ENCODE measurements at regions not wholly inside any gene's neighbourhood (a gene's known extent, or its start where the extent isn't known, plus 50 kb on each side); places are given as distances from the start of the nearest gene placed in this dataset.

GRCh38 chr1:194698908-194699318 is 1512.5 kb upstream of the B3GALT2 start (continued):
- peak; percentile 70 for TF ChIP-seq TFAP4 (CRISPR knock-in tag; IDR thresholded peaks at IDR 0.05; ENCODE audit: borderline replicate concordance)
- TF ChIP-seq ZNF586 (CRISPR knock-in tag; conservative IDR thresholded peaks at IDR 0.05): no peak
- TF ChIP-seq ZBTB1 (CRISPR knock-in tag; IDR thresholded peaks at IDR 0.05; ENCODE audit: borderline replicate concordance, low read depth): no peak
- TF ChIP-seq TBP (optimal IDR thresholded peaks at IDR 0.05; ENCODE audit: low read depth, low read length): peak; percentile 27
- TF ChIP-seq CHAMP1 (IDR thresholded peaks at IDR 0.05): peak; percentile 36; the same call in 1 of the 2 replicates
- peak; percentile 76 for TF ChIP-seq GATA2 (CRISPR knock-in tag; IDR thresholded peaks at IDR 0.05)
- TF ChIP-seq EWSR1 (IDR thresholded peaks at IDR 0.05; ENCODE audit: borderline replicate concordance, low read depth, partially characterized antibody): no peak
- no peak for TF ChIP-seq E2F4 (CRISPR knock-in tag; IDR thresholded peaks at IDR 0.05; ENCODE audit: low read depth)
- peak; percentile 80 for TF ChIP-seq SMARCA4 (IDR thresholded peaks at IDR 0.05)
- TF ChIP-seq ZBTB49 (CRISPR knock-in tag; IDR thresholded peaks at IDR 0.05; ENCODE audit: borderline replicate concordance): no peak
- TF ChIP-seq ZBTB43 (CRISPR knock-in tag; IDR thresholded peaks at IDR 0.05): no peak
- TF ChIP-seq ILK (tag; IDR thresholded peaks at IDR 0.05; ENCODE audit: borderline replicate concordance, low read depth): no peak
- TF ChIP-seq PYGO2 (tag; IDR thresholded peaks at IDR 0.05): no peak
- TF ChIP-seq HMG20A (CRISPR knock-in tag; conservative IDR thresholded peaks at IDR 0.05): no peak
- TF ChIP-seq ETV6 (IDR thresholded peaks at IDR 0.05; ENCODE audit: borderline replicate concordance in 1 of 2, low read depth in 2 of 2, low read length in 1 of 2): peak; percentile 89 to 94
- TF ChIP-seq ETV6 (CRISPR knock-in tag; IDR thresholded peaks at IDR 0.05; ENCODE audit: borderline replicate concordance): no peak
- TF ChIP-seq MEF2D (tag; conservative IDR thresholded peaks at IDR 0.05; ENCODE audit: low read depth): no peak
- TF ChIP-seq ARNT (IDR thresholded peaks at IDR 0.05): no peak
- peak in 1 of 2 experiments; percentile 61; a peak in 1 of 3 replicates for TF ChIP-seq CBX3 (IDR thresholded peaks at IDR 0.05; ENCODE audit: borderline replicate concordance in 1 of 2, low read length in 2 of 2)
- TF ChIP-seq ETV5 (CRISPR knock-in tag; IDR thresholded peaks at IDR 0.05; ENCODE audit: low read depth): no peak
- TF ChIP-seq BHLHE40 (IDR thresholded peaks at IDR 0.05; ENCODE audit: low read length): no peak

Measured in K562 (cell line).